Stimulated activated CD8-positive, alpha-beta memory T cell treated with anti-CD3 and anti-CD28 coated beads, Interleukin-15, amount 100 ng/mL, for 48 hours (primary cell): ENCODE measurements at regions not wholly inside any gene's neighbourhood (a gene's known extent, or its start where the extent isn't known, plus 50 kb on each side); places are given as distances from the start of the nearest gene placed in this dataset.
"Not testable (repeated sequence)": the region's sequence is repeated elsewhere in the genome, so short reads cannot be mapped to it uniquely, and the experiment has no call there.

Experiments
- DNase-seq, 2 donors: peaks; one replicate each; pipeline ENCODE4 v3.0.0-alpha.2; 2020; ENCODE audit warnings: low read depth in 2 of 2

- no peak for DNase-seq
Measured at GRCh38 chr9:124084087-124084486, 72.5 kb downstream of the LHX2 start.

GRCh38 chr9:124087226-124087625 lies 75.7 kb downstream of the LHX2 start:
- DNase-seq, result no peak

- no peak for DNase-seq
Measured at GRCh38 chr9:124088476-124088837, 76.9 kb downstream of the LHX2 start.

- DNase-seq, result not testable (repeated sequence)
Measured at GRCh38 chr9:124089631-124090488, 78.3 kb downstream of the LHX2 start.

- no peak for DNase-seq
Measured at GRCh38 chr9:124098141-124098905, 86.8 kb downstream of the LHX2 start.

- DNase-seq, result no peak
Measured at GRCh38 chr9:124099860-124100259, 88.3 kb downstream of the LHX2 start.

GRCh38 chr9:124101215-124101968 lies 89.8 kb downstream of the LHX2 start:
- DNase-seq, result no peak

- no peak for DNase-seq
Measured at GRCh38 chr9:124101969-124102345, 90.4 kb downstream of the LHX2 start.

GRCh38 chr9:124102363-124102762 lies 90.8 kb downstream of the LHX2 start:
- no peak for DNase-seq

GRCh38 chr9:124105266-124105665 lies 93.7 kb downstream of the LHX2 start:
- DNase-seq, result no peak

- no peak for DNase-seq
Measured at GRCh38 chr9:124108216-124108615, 96.6 kb downstream of the LHX2 start.

- peak; percentile 15 to 19 for DNase-seq
Measured at GRCh38 chr9:124110307-124110915, 98.8 kb downstream of the LHX2 start.

- DNase-seq, result no peak
Measured at GRCh38 chr9:124116683-124117363, 105.3 kb downstream of the LHX2 start.

GRCh38 chr9:124118894-124119293 lies 107.3 kb downstream of the LHX2 start:
- no peak for DNase-seq

- DNase-seq, result no peak
Measured at GRCh38 chr9:124120272-124120671, 108.7 kb downstream of the LHX2 start.

- no peak for DNase-seq
Measured at GRCh38 chr9:124121725-124122124, 110.2 kb downstream of the LHX2 start.

GRCh38 chr9:124122321-124122720 lies 110.8 kb downstream of the LHX2 start:
- no peak for DNase-seq

- no peak for DNase-seq
Measured at GRCh38 chr9:124122813-124123462, 111.4 kb downstream of the LHX2 start.

- not testable (repeated sequence) for DNase-seq
Measured at GRCh38 chr9:124123621-124124020, 112.1 kb downstream of the LHX2 start.

- DNase-seq, result no peak
Measured at GRCh38 chr9:124124729-124125650, 113.4 kb downstream of the LHX2 start.
